GM18909 (cell line): ENCODE measurements at regions not wholly inside any gene's neighbourhood (a gene's known extent, or its start where the extent isn't known, plus 50 kb on each side); places are given as distances from the start of the nearest gene placed in this dataset.

Experiments
- ATAC-seq: cut with Tn5 transposase; IDR thresholded peaks from one replicate; pipeline ENCODE4 v1.9.1; 2021; ENCODE audit warnings: mild to moderate bottlenecking; ENCODE audit not compliant: unreplicated experiment, poor library complexity

GRCh38 chr4:184941671-184942418 is 76.4 kb upstream of the HELT start:
- ATAC-seq = no peak

- ATAC-seq = no peak
These were observed 75.6 kb upstream of the HELT start for GRCh38 chr4:184942444-184943425.

GRCh38 chr4:184949020-184949419 is 69.3 kb upstream of the HELT start:
- no peak for ATAC-seq

- ATAC-seq = no peak
These were observed 68.0 kb upstream of the HELT start for GRCh38 chr4:184950117-184950830.

DNA sequence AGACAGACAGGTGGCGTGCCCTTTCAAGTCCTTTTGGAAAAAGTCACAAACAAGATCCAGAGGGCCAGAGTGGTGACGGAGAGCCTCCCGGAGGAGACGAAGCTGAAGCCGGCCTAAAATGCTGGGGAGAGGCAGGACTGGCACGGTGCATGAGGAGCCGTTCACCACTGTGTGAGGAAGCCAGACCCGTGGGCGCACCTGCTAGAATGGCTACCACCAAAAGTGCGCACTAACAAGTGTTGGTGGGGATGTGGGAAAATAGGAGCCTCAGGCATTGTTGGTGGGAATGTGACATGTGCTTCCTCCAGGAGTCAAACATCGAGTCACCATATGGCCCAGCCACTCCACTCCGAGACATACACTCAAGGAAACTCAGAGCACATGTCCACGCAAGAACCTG is 67.4 kb upstream of the HELT start:
- ATAC-seq = no peak

GRCh38 chr4:184951668-184952160 is 66.6 kb upstream of the HELT start:
- ATAC-seq = no peak

DNA sequence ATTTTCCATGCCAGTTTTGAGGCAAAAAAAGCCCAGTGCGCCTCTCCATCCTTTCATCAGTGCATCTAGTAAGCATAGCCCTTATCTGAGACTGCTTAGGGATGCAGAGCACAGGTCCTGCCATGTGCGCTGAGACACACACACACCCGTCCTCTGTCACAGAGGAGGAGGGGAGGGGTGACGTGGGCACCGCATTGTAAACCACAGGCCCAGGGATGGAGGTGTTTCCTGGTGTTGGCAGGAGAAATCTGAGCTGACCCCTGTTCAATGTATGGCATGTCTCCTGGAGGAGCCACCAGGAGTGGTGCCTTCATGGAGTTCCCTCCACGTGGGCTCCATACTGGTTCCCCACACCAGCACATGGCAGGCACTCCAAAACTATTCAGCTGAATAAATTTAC is 65.8 kb upstream of the HELT start:
- ATAC-seq = no peak

DNA sequence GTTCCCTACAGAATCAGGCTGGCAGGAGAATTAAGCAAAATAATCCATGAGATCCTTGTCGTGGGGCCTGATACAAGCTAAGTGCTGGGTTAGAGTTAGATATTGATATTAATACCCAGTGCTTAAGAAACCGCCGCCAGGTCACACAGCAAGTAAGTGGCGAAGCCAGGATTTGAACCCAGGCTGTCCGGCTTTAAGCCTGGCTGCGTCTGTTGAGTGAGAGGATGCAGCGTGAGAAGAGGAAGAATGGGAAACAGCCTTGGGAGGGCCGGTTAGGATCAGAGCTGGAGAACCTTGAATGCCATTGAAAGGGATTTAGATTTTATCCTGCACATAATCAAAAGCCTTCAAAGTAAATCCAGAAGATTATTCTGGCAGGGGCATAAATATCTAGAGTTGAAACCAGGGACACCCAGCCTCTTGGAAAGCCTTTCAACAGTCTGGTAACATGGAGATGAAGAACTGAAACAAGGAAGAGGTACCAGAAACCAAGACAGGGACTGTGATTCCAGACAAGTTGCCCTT is 64.8 kb upstream of the HELT start:
- ATAC-seq = no peak

GRCh38 chr4:184953971-184954370 is 64.3 kb upstream of the HELT start:
- ATAC-seq = no peak

DNA sequence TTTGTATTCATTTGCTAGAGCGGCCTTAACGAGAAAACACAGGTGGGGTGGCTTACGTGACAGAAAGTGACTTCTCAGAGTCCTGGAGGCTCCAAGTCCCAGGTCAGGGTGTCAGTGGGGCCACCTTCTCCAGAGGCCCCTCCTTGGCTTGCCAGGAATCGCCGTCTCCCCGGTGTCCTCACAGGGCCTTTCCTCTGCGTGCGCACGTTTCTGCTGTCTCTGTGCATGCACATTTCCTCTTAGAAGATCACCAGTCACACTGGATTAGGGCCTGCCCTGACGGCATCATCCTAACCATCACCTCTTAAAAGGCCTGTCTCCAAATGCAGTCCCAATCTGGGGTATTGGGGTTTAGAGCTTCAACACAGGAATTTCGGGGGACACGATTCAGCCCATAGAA is 63.8 kb upstream of the HELT start:
- ATAC-seq = no peak

DNA sequence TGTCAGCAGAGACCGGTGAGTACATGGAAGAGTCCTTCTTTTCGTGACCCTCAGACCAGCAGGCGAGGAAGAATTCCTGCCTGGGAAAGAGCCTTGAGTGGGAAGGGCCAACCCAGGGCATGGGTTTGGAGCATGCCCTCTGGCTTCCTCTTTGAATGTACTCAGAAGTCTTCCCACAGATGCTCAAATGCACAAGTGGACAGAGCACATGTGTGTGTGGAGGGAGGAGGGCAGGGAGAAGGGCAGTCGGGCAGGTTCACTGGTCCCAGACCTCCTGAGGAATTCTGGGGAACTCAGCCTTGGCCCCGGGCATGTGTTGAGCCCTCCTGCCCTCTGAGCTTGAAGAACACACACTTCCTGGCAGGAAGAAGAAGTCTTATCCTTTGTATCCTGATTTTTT is 63.2 kb upstream of the HELT start:
- ATAC-seq = no peak

DNA sequence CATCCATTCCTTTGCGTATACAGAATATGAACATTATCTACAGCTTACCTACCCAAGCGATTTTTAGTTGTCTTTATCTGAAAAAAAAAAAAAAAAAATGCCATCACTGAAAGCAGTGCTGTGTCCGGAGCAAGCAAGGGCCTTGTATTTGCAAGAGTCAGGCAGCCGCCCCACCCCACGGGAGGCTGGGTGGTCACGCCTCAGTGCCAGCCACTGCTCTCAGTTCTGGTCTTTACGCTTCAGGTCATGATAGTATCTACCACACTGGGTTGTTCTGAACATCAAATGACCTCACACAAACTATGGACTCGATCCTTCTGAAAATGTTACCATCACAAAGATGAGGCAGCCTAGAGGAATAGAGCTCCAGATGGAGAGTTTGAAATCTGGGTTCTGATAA is 62.7 kb upstream of the HELT start:
- ATAC-seq = peak; percentile 82

- ATAC-seq = no peak
These were observed 60.7 kb upstream of the HELT start for GRCh38 chr4:184957446-184958115.

- no peak for ATAC-seq
These were observed 60.0 kb upstream of the HELT start for GRCh38 chr4:184958127-184958922.

DNA sequence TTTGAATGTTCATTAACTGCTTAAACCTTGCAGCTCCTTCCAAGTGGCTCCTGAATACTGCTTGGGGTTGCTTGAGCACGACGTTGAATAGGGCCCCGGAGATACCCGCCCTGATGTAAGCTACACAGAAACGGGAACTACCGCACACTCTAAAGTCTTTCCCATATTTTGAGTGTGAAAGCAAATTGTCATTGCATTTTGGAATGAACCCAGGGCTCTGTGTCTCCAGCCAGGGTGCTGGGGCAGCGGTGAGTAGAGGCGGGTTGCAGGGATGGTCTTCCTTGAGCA is 59.4 kb upstream of the HELT start:
- no peak for ATAC-seq

DNA sequence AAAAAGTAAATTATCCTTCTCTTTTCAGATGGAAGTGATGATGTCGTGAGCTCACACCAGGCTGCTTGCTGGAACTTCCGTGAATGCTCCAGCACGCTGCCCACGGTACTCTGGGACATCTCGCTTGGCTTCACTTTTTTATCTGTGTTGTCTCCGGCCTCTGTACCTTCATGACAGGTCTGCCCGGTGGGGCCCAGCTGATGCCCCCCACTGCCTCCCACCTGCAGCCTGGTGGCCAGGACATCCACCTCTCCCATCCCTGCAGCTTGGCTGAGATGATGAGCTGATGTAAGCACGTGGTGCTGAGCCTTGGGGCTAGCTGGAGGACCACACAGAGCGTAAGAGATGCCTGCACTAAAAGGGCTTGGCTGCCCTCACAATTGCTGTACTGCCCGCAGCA is 59.0 kb upstream of the HELT start:
- ATAC-seq = no peak

DNA sequence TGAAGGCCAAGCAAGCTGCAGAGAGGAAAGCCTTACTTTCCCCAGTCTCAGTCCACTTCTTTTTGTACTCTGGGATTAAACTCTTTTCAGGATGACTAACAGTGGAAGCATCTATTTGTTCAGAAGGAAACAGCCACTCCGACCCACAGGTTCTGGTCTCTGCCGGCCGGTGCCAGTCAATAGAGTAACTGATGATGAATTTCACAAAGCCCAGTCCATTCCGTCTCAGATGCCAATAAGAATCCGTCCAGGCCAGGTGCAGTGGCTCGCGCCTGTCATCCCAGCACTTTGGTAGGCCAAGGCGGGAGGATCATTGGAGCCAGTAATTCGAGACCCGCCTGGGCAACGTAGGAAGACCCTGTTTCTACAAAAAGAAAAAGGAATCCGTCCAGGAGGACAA is 58.5 kb upstream of the HELT start:
- ATAC-seq = no peak

DNA sequence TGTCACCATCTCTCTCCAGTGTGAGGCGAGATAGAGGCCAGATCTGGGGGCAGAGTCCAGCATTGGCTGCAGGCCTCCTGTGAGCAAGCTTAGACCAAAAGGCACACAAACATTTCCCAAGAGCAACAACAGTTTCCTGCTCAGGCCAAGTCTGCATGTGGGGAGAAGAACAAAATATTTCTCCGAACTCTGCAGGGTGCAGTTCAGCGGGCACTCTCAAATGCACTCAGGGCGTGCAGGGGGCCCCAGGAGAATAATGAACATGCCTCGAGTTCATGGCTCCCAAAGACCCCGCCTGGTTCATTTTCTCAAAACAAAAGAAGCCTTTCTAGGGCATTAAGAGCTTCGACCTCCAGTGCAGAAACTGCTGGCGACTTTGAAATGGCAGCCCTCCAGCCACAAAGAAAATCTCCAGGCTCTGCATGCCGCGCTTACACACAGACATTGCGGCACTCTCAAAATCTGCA is 57.8 kb upstream of the HELT start:
- no peak for ATAC-seq

GRCh38 chr4:184961660-184962059 is 56.6 kb upstream of the HELT start:
- ATAC-seq = no peak
